CD4-positive, alpha-beta T cell treated with Interleukin-1 beta for 1 hour (primary cell): ENCODE measurements at regions not wholly inside any gene's neighbourhood (a gene's known extent, or its start where the extent isn't known, plus 50 kb on each side); places are given as distances from the start of the nearest gene placed in this dataset.

Experiments used
- DNase-seq, 2 donors: peaks; one replicate each; pipeline ENCODE4 v3.0.0-alpha.2; 2020 to 2022

GRCh38 chr15:87131067-87131466 lies 1051.4 kb downstream of the AGBL1 start:
- no peak for DNase-seq

- DNase-seq, result no peak
Measured at GRCh38 chr15:87129916-87130315, 1050.2 kb downstream of the AGBL1 start.

GRCh38 chr15:87123676-87124382 lies 1044.2 kb downstream of the AGBL1 start:
- DNase-seq, result no peak

- DNase-seq, result no peak
Measured at GRCh38 chr15:87121336-87121735, 1041.7 kb downstream of the AGBL1 start.

- no peak for DNase-seq
Measured at GRCh38 chr15:87120555-87120954, 1040.9 kb downstream of the AGBL1 start.

GRCh38 chr15:87118846-87119245 lies 1039.2 kb downstream of the AGBL1 start:
- no peak for DNase-seq

- no peak for DNase-seq
Measured at GRCh38 chr15:87118435-87118834, 1038.8 kb downstream of the AGBL1 start.

- DNase-seq, result no peak
Measured at GRCh38 chr15:87115795-87116194, 1036.1 kb downstream of the AGBL1 start.

- DNase-seq, result no peak
Measured at GRCh38 chr15:87099916-87100315, 1020.2 kb downstream of the AGBL1 start.

GRCh38 chr15:87089551-87089950 lies 1009.9 kb downstream of the AGBL1 start:
- no peak for DNase-seq

- DNase-seq, result no peak
Measured at GRCh38 chr15:87083201-87083600, 1003.5 kb downstream of the AGBL1 start.

GRCh38 chr15:87082581-87082980 lies 1002.9 kb downstream of the AGBL1 start:
- DNase-seq, result no peak

GRCh38 chr15:87080547-87080946 lies 1000.9 kb downstream of the AGBL1 start:
- DNase-seq, result no peak
